NCI-H1930 (cell line): ENCODE measurements at regions not wholly inside any gene's neighbourhood (a gene's known extent, or its start where the extent isn't known, plus 50 kb on each side); places are given as distances from the start of the nearest gene placed in this dataset.
"Not testable (repeated sequence)": the region's sequence is repeated elsewhere in the genome, so short reads cannot be mapped to it uniquely, and the experiment has no call there.

ENCODE experiments used
- DNase-seq, 2 experiments: peaks; one replicate each; lab custom pipeline; 2025; lab: John Stamatoyannopoulos, UW

- DNase-seq: not testable (repeated sequence)
Measured at GRCh38 chr6:27773542-27774263, 138.5 kb downstream of the OR2B2 start.

- peak; percentile 75 to 83 for DNase-seq
Measured at GRCh38 chr6:27772261-27773001, 139.8 kb downstream of the OR2B2 start.

DNA sequence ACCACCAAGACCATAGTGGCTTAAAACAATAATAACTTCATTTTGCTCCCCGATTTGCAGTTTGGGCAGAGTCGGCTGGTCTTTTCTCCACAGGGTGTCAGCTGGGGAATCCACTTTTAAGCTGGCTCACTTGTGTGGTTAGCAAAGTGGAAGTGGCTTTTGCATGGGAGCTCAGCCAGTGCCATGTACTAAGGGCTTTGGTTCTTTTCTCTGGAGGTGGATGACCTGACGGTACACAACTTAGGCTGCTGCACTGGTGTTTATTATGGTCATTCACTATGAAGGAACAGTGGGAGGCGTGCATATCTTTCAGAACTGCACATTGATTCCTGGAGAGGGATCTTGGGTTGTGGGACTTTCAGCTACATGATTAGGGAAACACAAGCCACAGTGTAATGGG lies 141.0 kb downstream of the OR2B2 start:
- DNase-seq: no peak

GRCh38 chr6:27770724-27771123 lies 141.5 kb downstream of the OR2B2 start:
- DNase-seq: no peak

GRCh38 chr6:27768556-27768955 lies 143.6 kb downstream of the OR2B2 start:
- DNase-seq: no peak

DNA sequence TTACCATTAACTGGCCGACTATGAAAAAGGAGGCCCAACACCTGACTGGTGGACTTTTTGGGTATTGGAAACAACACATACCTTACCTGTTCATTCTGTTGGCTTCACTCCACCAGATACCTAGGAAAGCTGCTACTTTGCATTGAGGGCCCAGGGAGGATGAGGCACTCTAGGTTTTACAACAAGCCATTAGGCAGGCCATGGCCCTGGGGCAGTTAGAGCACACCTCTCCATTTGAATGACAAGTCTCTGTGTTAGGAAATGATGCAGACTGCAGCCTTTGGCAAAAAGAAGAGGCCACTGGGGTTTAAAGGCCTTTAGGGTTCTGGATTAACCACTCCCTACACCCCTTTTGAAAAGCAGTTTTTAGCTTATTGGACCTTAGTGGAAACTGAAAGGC lies 144.3 kb downstream of the OR2B2 start:
- no peak for DNase-seq

DNA sequence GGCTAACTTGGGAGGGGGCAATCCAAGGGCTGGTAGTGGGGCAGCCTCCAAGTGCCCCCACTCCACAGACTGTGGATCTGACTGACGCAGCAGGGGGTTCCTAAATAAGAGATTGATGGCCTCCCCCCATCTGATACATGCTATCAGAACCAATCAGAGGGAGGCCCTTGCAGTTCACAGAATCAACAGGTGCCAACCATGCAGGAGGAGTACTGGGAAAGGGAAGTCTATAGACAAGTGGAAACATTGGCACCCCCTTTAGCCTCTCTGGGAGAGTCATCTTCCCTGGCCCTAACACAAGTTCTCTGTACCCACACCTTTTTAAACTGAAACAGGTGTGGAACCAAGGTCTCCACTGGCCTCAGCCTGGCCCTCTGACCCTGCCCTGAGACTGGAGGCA lies 145.8 kb downstream of the OR2B2 start:
- DNase-seq: no peak

GRCh38 chr6:27765028-27765590 lies 147.1 kb downstream of the OR2B2 start:
- DNase-seq: no peak

DNA sequence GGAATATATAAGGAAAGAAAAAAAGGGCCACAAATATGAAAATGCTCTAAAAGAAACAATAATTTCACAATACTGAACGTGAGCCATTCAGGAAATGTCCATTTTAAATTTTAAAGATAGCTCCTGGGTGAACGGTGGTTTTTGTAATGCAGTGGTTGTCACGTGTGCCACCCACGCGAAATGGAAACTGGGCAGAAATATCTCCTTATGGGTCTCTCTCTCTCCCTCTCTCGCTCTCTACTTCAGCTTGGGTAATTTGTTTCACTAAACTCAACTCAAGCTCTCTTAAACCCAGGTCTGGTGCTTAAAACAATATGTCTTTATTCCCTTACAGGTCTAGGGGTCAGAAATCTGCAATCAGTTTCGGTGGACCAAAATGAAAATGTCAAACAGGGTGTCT lies 150.8 kb downstream of the OR2B2 start:
- DNase-seq: no peak

DNA sequence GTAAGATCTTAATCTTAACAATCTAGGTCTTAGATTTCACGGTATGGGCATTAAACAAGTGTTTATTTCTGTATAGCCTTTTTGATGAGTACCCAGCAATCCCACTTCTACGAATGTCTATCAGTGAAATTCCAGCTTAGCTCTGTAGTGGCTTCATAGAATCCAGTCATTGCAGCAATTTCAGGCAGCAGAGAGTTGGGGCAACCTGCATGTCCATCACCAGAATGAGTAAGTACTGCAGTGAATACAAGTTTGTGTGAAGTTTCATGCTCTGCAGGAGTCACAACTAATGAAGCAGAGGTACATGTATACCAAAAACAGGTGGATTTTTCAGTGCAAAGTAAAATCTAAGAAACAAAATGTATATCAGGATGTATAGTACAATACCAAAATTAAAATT lies 151.7 kb downstream of the OR2B2 start:
- no peak for DNase-seq

DNA sequence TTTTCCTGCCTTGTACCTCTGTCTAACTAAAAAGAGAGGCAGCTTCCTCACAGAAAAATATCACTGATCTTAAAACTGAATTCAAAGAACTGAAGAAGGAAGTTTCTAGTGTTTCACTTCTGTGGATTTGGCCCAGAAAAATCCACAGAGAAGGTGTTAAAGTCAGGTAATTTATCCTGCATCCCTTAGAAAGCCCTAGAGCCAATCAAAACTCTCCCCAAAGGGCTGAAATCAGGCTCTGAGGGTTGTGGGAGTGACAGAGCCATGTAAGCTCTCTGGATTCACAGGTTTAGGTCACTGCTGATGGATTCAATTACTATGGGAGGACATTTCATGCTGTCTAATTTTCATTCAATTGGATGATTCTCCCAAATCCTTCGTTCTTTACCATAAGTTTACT lies 152.3 kb downstream of the OR2B2 start:
- DNase-seq: no peak

DNA sequence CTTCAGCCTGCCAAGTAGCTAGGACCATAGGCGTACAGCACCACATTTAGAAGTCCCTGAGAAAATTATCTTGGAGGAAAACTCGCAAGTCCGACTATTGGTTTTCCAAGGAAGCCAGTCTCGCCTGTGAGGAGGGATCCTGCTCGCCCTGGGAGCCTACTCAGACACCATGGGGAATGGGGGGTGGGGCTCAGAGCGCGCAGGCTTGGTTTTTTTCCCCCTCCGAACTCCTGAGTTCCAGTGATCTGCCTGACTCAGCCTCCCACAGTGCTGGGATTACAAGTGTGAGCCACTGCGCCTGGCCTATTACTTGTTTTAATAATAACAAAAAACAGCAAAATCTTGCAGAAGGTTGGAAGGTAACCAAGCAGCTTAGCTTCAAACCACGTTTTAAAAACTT lies 153.7 kb downstream of the OR2B2 start:
- DNase-seq: no peak

DNA sequence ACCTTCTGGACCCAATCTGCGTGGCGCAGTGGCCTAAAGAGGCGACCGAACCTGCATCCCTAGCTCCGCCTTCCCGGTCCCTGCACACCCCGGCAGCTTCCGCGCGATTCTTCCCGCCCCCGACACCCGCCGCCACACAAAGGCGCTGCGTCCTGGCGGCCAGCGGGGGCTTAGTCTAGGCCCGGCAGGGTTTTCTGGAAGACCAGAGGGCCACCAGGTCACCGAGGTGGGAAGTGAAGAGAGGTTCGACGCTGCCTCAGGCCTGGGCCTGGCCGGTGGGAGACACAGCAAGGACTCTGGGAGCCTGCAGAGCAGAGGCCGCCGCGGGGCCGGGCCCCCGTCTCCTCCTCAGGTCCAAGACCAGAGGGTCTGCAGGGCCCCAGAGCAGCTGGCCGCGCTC lies 154.9 kb downstream of the OR2B2 start:
- peak in 1 of 2 experiments; percentile 43 for DNase-seq

DNA sequence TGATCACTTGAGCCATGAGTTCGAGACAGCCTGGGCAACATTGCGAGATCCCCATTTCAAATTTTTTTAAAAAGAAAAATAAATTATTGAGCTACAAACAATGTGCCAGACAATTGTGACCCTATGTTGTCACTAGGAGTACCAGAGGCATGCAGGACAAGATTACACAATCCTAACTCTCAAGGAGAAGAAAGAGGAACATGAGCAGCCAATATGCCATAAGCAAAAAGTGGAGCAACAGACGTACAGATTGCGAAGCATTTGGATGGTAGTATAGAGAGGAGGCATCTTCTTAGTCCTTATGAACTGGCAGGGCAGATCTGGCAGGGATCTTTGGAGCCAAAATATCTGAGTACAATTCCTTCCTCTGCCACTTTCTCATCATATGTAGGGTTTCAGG lies 156.4 kb downstream of the OR2B2 start:
- no peak for DNase-seq

GRCh38 chr6:27754408-27754782 lies 157.8 kb downstream of the OR2B2 start:
- no peak for DNase-seq

DNA sequence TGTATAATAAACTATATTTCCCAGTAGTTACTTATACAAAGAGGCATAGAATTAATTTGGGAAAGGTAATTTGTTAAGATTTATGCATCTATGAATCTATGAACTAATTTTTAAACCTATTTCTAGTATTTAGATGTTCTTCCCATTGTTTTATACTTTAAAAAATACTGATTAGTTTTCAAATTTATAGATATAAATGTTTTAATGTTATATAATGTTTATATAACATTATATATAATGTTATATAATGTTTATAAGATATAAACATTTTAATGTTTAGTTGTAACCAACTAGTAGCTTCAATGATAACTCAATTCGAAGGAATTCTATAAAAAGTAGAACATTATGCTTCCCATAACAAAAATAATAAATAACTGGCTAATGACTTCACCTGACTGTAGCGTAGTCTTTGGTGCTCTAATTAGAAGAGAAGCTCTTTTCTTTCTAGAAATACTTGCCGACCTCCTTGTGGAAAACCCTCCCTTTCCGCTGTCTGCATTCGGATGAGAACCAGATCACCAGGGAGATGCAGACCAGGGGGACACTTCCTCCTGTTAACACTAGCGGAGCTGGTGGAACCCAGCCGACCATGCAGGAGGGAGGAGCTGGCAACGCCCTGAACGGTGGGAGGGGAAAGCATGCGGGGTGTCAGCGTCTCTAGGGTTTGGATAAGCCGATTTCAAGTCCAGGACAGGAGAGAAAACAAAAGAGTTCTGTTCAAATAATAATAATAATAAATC lies 158.4 kb downstream of the OR2B2 start:
- peak; percentile 79 to 82 for DNase-seq

DNA sequence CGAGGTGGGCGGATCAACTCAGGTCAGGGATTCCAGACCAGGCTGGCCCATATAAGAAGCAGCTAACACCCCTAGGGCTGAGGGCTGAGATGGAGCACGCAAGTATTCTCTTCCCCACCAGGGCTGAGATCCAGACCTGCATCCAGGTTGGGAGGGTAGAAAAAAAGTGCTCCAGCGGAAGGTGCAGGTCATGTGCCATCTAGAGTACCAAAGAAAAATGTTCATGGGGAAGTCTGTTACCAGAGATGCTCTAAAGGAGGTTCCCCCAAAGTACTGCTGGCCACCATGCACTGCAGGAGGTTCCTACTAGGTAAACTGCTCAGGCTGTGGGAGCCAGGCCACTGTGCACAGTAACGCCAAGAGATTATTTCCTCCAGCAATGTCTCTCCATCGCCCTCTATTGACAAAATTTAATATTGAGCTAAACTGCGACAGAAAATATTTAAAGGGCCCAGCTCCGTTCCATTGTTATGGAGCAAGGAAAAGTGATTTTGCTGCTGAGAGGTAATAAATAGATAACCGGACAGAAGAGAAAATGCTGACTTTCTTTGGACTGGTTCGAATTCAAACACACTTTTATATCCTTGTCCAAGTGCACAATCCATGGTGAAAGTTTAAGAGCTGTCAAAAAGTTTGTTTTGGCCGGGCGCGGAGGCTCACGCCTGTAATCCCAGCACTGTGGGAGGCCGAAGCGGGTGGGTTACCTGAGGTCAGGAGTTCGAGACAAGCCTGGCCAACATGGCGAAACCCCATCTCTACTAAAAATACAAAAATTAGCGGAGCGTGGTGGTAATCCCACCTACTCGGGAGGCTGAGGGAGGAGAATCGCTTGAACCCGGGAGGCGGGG lies 159.9 kb downstream of the OR2B2 start:
- DNase-seq: peak; percentile 56 to 82

DNA sequence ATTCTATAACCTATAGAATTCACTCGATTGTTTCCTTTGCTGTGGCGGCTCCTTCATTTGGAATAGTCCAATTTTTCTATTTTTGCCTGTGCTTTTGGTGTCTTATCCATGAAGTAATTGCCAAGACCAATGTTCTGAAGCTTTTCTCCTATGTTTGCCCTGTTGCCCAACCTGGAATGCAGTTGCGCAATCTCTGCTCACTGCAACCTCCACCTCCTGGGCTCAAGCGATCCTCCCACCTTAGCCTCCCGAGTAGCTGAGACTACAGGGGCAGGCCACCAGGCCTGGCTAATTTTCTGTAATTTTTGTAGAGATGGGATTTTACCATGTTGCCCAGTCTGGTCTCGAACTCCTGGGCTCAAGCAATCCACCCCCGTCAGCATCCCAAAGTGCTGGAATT lies 163.5 kb downstream of the OR2B2 start:
- no peak for DNase-seq

DNA sequence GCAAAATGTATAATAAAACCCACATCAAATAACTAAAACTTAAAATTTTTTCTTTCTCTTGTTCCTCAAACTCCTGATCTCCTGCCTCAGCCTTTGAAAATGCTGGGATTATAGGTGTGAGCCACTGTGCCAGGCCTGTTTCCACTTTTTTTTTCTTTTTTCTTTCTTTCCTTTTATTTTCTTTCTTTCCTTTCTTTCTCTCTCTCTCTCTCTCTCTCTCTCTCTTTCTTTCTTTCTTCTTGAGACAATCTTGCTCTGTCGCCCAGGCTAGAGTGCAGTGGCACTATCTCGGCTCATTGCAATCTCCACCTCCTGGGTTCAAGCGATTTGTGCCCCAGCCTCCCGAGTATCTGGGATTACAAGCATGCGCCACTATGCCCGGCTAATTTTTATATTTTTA lies 164.6 kb downstream of the OR2B2 start:
- no peak for DNase-seq

DNA sequence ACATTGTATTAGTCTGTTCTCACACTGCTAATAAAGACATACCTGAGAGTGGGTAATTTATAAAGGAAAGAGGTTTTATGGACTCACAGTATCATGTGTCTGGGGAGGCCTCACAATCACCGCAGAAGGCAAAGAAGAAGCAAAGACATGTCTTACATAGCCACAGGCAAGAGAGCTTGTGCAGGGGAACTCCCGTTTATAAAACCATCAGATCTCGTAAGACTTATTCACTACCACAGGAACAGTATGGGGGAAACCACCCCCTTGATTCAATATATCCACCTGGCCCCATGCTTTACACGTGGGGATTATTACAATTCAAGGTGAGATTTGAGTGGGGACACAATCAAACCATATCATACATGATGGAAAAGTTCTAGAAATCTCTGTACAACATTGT lies 165.3 kb downstream of the OR2B2 start:
- not testable (repeated sequence) for DNase-seq

DNA sequence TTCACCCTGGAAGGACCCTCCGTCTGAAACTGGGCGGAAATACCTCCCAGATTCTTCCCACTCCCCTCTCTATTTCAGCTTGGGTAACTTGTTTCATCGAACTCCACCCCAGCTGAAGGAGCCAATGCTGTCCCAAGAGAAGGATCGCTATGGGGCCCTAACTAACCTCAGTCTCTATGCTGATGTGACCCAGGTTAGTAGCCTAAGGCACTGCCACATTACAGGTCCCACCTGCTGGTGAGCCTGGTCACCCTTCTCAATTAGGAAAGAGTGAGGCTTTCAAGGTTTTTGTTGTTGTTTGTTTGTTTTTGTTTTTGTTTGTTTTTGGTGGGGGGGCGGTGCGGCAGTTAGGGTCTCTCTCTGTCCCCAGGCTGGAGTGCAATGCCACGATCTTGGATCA lies 168.4 kb downstream of the OR2B2 start:
- DNase-seq: no peak
